ENCODE measurements at regions not wholly inside any gene's neighbourhood (a gene's known extent, or its start where the extent isn't known, plus 50 kb on each side); places are given as distances from the start of the nearest gene placed in this dataset.

- H3K27ac ChIP-seq (ENCODE audit: low read depth, low read length), result no peak overlapping the region
- peaks cover 6% of the 10 kb centered on the region for H3K9me3 Mint-ChIP-seq (ENCODE audit: unreplicated experiment)
- H3K36me3 ChIP-seq (ENCODE audit: insufficient read depth, low read length), result no peaks in the 10 kb centered on the region
- H3K4me3 ChIP-seq (ENCODE audit: insufficient read depth, low read depth, low read length), result no peak overlapping the region
- DNase-seq (ENCODE audit: low read depth) (no peak), FAIRE-seq (no peak)
- H3K4me1 Mint-ChIP-seq (ENCODE audit: low read depth, unreplicated experiment), result no peaks in the 10 kb centered on the region
- no peaks in the 10 kb centered on the region for H3K9me3 ChIP-seq (ENCODE audit: insufficient read depth, low read depth, low read length)
- no peak overlapping the region for H3K4me2 ChIP-seq (ENCODE audit: low read length)
- H3K36me3 Mint-ChIP-seq (ENCODE audit: low read depth, unreplicated experiment), result no peaks in the 10 kb centered on the region
- no peaks in the 10 kb centered on the region for H3K79me2 ChIP-seq (ENCODE audit: insufficient read depth, low read length)
- H2AFZ ChIP-seq (ENCODE audit: low read depth, low read length), result no peak overlapping the region
- H3K27me3 Mint-ChIP-seq (ENCODE audit: low read depth, unreplicated experiment), result peaks cover 12% of the 10 kb centered on the region
- H3K9ac ChIP-seq (ENCODE audit: low read length), result no peak overlapping the region
- no peak for TF ChIP-seq EZH2 (IDR thresholded peaks at IDR 0.05; ENCODE audit: insufficient read depth, low read length)
- TF ChIP-seq CTCF (IDR thresholded peaks at IDR 0.05; ENCODE audit: insufficient read depth, low read depth, low read length), result no peak
- no peak overlapping the region for H3K4me3 Mint-ChIP-seq (ENCODE audit: unreplicated experiment)
- H3K27ac Mint-ChIP-seq (ENCODE audit: unreplicated experiment), result no peak overlapping the region
- no peaks in the 10 kb centered on the region for H4K20me1 ChIP-seq (ENCODE audit: insufficient read depth, low read length)
- peaks cover 3% of the 10 kb centered on the region for H3K27me3 ChIP-seq (ENCODE audit: insufficient read depth, low read length)
- H3K4me1 ChIP-seq (ENCODE audit: insufficient read depth, low read length), result no peaks in the 10 kb centered on the region
Measured at GRCh38 chr3:65070968-65071367, 383.2 kb upstream of the ADAMTS9 start.

- Histone ChIP-seq H3K27ac (ENCODE audit: low read depth, low read length) (no peak overlapping the region), H3K4me1 (ENCODE audit: insufficient read depth, low read length) (no peaks in the 10 kb centered on the region), H2AFZ (ENCODE audit: low read depth, low read length) (no peak overlapping the region), H3K36me3 (ENCODE audit: insufficient read depth, low read length) (no peaks in the 10 kb centered on the region), H3K4me3 (ENCODE audit: insufficient read depth, low read depth, low read length) (no peak overlapping the region), H3K9me3 (ENCODE audit: insufficient read depth, low read depth, low read length) (no peaks in the 10 kb centered on the region), H3K4me2 (ENCODE audit: low read length) (no peak overlapping the region), H3K79me2 (ENCODE audit: insufficient read depth, low read length) (no peaks in the 10 kb centered on the region), H3K27me3 (ENCODE audit: insufficient read depth, low read length) (no peaks in the 10 kb centered on the region), H4K20me1 (ENCODE audit: insufficient read depth, low read length) (no peaks in the 10 kb centered on the region), H3K9ac (ENCODE audit: low read length) (no peak overlapping the region)
- H3K27ac Mint-ChIP-seq (ENCODE audit: unreplicated experiment), result peak overlapping the region; percentile 35
- DNase-seq (ENCODE audit: low read depth) (no peak), FAIRE-seq (no peak)
- H3K9me3 Mint-ChIP-seq (ENCODE audit: unreplicated experiment), result peaks cover 15% of the 10 kb centered on the region
- TF ChIP-seq CTCF (IDR thresholded peaks at IDR 0.05; ENCODE audit: insufficient read depth, low read depth, low read length), result no peak
- TF ChIP-seq EZH2 (IDR thresholded peaks at IDR 0.05; ENCODE audit: insufficient read depth, low read length), result no peak
- H3K4me1 Mint-ChIP-seq (ENCODE audit: low read depth, unreplicated experiment), result peaks cover 11% of the 10 kb centered on the region
- no peak overlapping the region for H3K4me3 Mint-ChIP-seq (ENCODE audit: unreplicated experiment)
- no peaks in the 10 kb centered on the region for H3K27me3 Mint-ChIP-seq (ENCODE audit: low read depth, unreplicated experiment)
- no peaks in the 10 kb centered on the region for H3K36me3 Mint-ChIP-seq (ENCODE audit: low read depth, unreplicated experiment)
Measured at GRCh38 chr3:65060904-65061303, 373.1 kb upstream of the ADAMTS9 start.

GRCh38 chr3:65052101-65052500 is 364.3 kb upstream of the ADAMTS9 start:
- TF ChIP-seq EZH2 (IDR thresholded peaks at IDR 0.05; ENCODE audit: insufficient read depth, low read length) (no peak), CTCF (IDR thresholded peaks at IDR 0.05; ENCODE audit: insufficient read depth, low read depth, low read length) (no peak)
- FAIRE-seq (no peak), DNase-seq (ENCODE audit: low read depth) (peak; percentile 21)
- no peaks in the 10 kb centered on the region for H3K4me1 ChIP-seq (ENCODE audit: insufficient read depth, low read length)
- Mint-ChIP-seq H3K36me3 (ENCODE audit: low read depth, unreplicated experiment) (no peaks in the 10 kb centered on the region), H3K4me3 (ENCODE audit: unreplicated experiment) (no peak overlapping the region), H3K4me1 (ENCODE audit: low read depth, unreplicated experiment) (peaks cover 11% of the 10 kb centered on the region), H3K9me3 (ENCODE audit: unreplicated experiment) (peaks cover 9% of the 10 kb centered on the region), H3K27ac (ENCODE audit: unreplicated experiment) (peak overlapping the region; percentile 41), H3K27me3 (ENCODE audit: low read depth, unreplicated experiment) (no peaks in the 10 kb centered on the region)
- no peaks in the 10 kb centered on the region for H4K20me1 ChIP-seq (ENCODE audit: insufficient read depth, low read length)
- peaks cover 6% of the 10 kb centered on the region for H3K9me3 ChIP-seq (ENCODE audit: insufficient read depth, low read depth, low read length)
- H3K27me3 ChIP-seq (ENCODE audit: insufficient read depth, low read length), result no peaks in the 10 kb centered on the region
- no peaks in the 10 kb centered on the region for H3K36me3 ChIP-seq (ENCODE audit: insufficient read depth, low read length)
- no peak overlapping the region for H2AFZ ChIP-seq (ENCODE audit: low read depth, low read length)
- no peaks in the 10 kb centered on the region for H3K79me2 ChIP-seq (ENCODE audit: insufficient read depth, low read length)
- H3K4me3 ChIP-seq (ENCODE audit: insufficient read depth, low read depth, low read length), result no peak overlapping the region
- H3K27ac ChIP-seq (ENCODE audit: low read depth, low read length), result no peak overlapping the region
- no peak overlapping the region for H3K9ac ChIP-seq (ENCODE audit: low read length)
- no peak overlapping the region for H3K4me2 ChIP-seq (ENCODE audit: low read length)
